ENCODE measurements at regions not wholly inside any gene's neighbourhood (a gene's known extent, or its start where the extent isn't known, plus 50 kb on each side); places are given as distances from the start of the nearest gene placed in this dataset.

GRCh38 chr5:98354922-98355321 is 418.5 kb upstream of the RGMB start:
- Histone ChIP-seq H3K27ac (ENCODE audit: low read depth in 1 of 2, low read length in 2 of 2) (no peak overlapping the region), H3K9me3 (replicated peaks in 1 of 2; ENCODE audit: control insufficient read depth in 1 of 2, insufficient read depth in 1 of 2, low read length in 2 of 2) (peaks cover under 1 to 6% of the 10 kb centered on the region in 2 donors), H3K36me3 (replicated peaks in 1 of 2; ENCODE audit: control insufficient read depth in 1 of 2, insufficient read depth in 2 of 2, low read length in 2 of 2) (no peaks in the 10 kb centered on the region), H3K4me2 (replicated peaks; ENCODE audit: extremely low read depth, low read length, poor library complexity, severe bottlenecking) (no peak overlapping the region), H3K4me3 (replicated peaks in 1 of 3; ENCODE audit: low read depth in 2 of 3, low read length in 3 of 3) (no peak overlapping the region), H2AFZ (ENCODE audit: insufficient read depth, low read depth, low read length, poor library complexity, severe bottlenecking) (no peak overlapping the region), H3K9ac (ENCODE audit: insufficient read depth, low read length, poor library complexity, severe bottlenecking) (no peak overlapping the region), H3K4me1 (ENCODE audit: control insufficient read depth in 1 of 2, insufficient read depth in 2 of 2, low read length in 2 of 2) (no peaks in the 10 kb centered on the region), H4K20me1 (ENCODE audit: insufficient read depth, low read length) (no peaks in the 10 kb centered on the region), H3K27me3 (ENCODE audit: control insufficient read depth in 2 of 2, insufficient read depth in 2 of 2, low read length in 2 of 2) (no peaks in the 10 kb centered on the region), H3K79me2 (ENCODE audit: insufficient read depth, low read length) (no peaks in the 10 kb centered on the region)
- intact Hi-C loops (cut with micrococcal nuclease): no loop called here
- DNase-seq: no peak
- Mint-ChIP-seq H3K27me3 (ENCODE audit: low read depth in 3 of 3) (peaks cover 0 to 2% (median 0%) of the 10 kb centered on the region in 3 donors), H3K4me3 (no peak overlapping the region), H3K4me1 (no peaks in the 10 kb centered on the region), H3K27ac (no peak overlapping the region), H3K9me3 (peaks cover 1 to 16% (median 5%) of the 10 kb centered on the region in 7 donors), H3K36me3 (no peaks in the 10 kb centered on the region)
- no peak for TF ChIP-seq CTCF (IDR thresholded peaks at IDR 0.05)
- WGBS (ENCODE audit: insufficient coverage): no CpG with 5 or more reads among the region's 2 CpGs

- Histone ChIP-seq H2AFZ (ENCODE audit: insufficient read depth, low read depth, low read length, poor library complexity, severe bottlenecking) (no peak overlapping the region), H4K20me1 (ENCODE audit: insufficient read depth, low read length) (no peaks in the 10 kb centered on the region), H3K9me3 (replicated peaks in 1 of 2; ENCODE audit: control insufficient read depth in 1 of 2, insufficient read depth in 1 of 2, low read length in 2 of 2) (peaks cover 12 to 17% of the 10 kb centered on the region in 2 donors), H3K79me2 (ENCODE audit: insufficient read depth, low read length) (no peaks in the 10 kb centered on the region), H3K27me3 (ENCODE audit: control insufficient read depth in 2 of 2, insufficient read depth in 2 of 2, low read length in 2 of 2) (no peaks in the 10 kb centered on the region), H3K36me3 (replicated peaks in 1 of 2; ENCODE audit: control insufficient read depth in 1 of 2, insufficient read depth in 2 of 2, low read length in 2 of 2) (no peaks in the 10 kb centered on the region), H3K4me2 (replicated peaks; ENCODE audit: extremely low read depth, low read length, poor library complexity, severe bottlenecking) (no peak overlapping the region), H3K4me1 (ENCODE audit: control insufficient read depth in 1 of 2, insufficient read depth in 2 of 2, low read length in 2 of 2) (no peaks in the 10 kb centered on the region), H3K4me3 (replicated peaks in 1 of 3; ENCODE audit: low read depth in 2 of 3, low read length in 3 of 3) (no peak overlapping the region), H3K9ac (ENCODE audit: insufficient read depth, low read length, poor library complexity, severe bottlenecking) (no peak overlapping the region), H3K27ac (ENCODE audit: low read depth in 1 of 2, low read length in 2 of 2) (no peak overlapping the region)
- 91% methylated on average over 4 of the region's 4 CpGs for WGBS (ENCODE audit: insufficient coverage)
- intact Hi-C loops (cut with micrococcal nuclease): no loop called here
- Mint-ChIP-seq H3K27me3 (ENCODE audit: low read depth in 3 of 3) (no peaks in the 10 kb centered on the region), H3K27ac (no peak overlapping the region), H3K36me3 (no peaks in the 10 kb centered on the region), H3K4me3 (no peak overlapping the region), H3K4me1 (no peaks in the 10 kb centered on the region), H3K9me3 (peaks cover 2 to 18% (median 10%) of the 10 kb centered on the region in 7 donors)
- no peak for TF ChIP-seq CTCF (IDR thresholded peaks at IDR 0.05)
- no peak for DNase-seq
Measured at GRCh38 chr5:98360548-98360947, 412.9 kb upstream of the RGMB start.
